C4-2B (cell line): ENCODE measurements at regions not wholly inside any gene's neighbourhood (a gene's known extent, or its start where the extent isn't known, plus 50 kb on each side); places are given as distances from the start of the nearest gene placed in this dataset.

Source experiments
- ZFX ChIP-seq: fragments of 450-650 bp; IDR thresholded peaks from 2 replicates; pipeline ENCODE4 v1.6.1; 2017
- TF ChIP-seq, protein P1 (sequence below): fragments of 450-650 bp; conservative IDR thresholded peaks from 2 replicates; pipeline ENCODE4 v1.5.1; 2017; ENCODE audit warnings: mild to moderate bottlenecking

- TF ChIP-seq, protein P1, sequence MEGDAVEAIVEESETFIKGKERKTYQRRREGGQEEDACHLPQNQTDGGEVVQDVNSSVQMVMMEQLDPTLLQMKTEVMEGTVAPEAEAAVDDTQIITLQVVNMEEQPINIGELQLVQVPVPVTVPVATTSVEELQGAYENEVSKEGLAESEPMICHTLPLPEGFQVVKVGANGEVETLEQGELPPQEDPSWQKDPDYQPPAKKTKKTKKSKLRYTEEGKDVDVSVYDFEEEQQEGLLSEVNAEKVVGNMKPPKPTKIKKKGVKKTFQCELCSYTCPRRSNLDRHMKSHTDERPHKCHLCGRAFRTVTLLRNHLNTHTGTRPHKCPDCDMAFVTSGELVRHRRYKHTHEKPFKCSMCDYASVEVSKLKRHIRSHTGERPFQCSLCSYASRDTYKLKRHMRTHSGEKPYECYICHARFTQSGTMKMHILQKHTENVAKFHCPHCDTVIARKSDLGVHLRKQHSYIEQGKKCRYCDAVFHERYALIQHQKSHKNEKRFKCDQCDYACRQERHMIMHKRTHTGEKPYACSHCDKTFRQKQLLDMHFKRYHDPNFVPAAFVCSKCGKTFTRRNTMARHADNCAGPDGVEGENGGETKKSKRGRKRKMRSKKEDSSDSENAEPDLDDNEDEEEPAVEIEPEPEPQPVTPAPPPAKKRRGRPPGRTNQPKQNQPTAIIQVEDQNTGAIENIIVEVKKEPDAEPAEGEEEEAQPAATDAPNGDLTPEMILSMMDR, result no peak
- no peak for TF ChIP-seq ZFX
These were observed 987.3 kb downstream of the GRID1 start for GRCh38 chr10:85379338-85379737.
